22Rv1 (cell line): ENCODE measurements at regions not wholly inside any gene's neighbourhood (a gene's known extent, or its start where the extent isn't known, plus 50 kb on each side); places are given as distances from the start of the nearest gene placed in this dataset.

ENCODE experiments used
- H3K27ac ChIP-seq: fragments of 450-650 bp; 2 replicates; pipeline ENCODE4 v1.5.1; 2017
- CTCF ChIP-seq: fragments of 450-650 bp; IDR thresholded peaks from 2 replicates; pipeline ENCODE4 v1.5.1; 2017; ENCODE audit warnings: mild to moderate bottlenecking
- ZFX ChIP-seq: fragments of 450-650 bp; IDR thresholded peaks from 2 replicates; pipeline ENCODE4 v1.6.1; 2017; ENCODE audit warnings: antibody characterized with exemption, borderline replicate concordance

- TF ChIP-seq CTCF = no peak
- no peak for TF ChIP-seq ZFX
- no peak overlapping the region for H3K27ac ChIP-seq
These were observed 52.6 kb upstream of the ITGA1 start for GRCh38 chr5:52735139-52735538.
